HEK293 (cell line): ENCODE measurements at regions not wholly inside any gene's neighbourhood (a gene's known extent, or its start where the extent isn't known, plus 50 kb on each side); places are given as distances from the start of the nearest gene placed in this dataset.

Experiments used
- CTCF ChIA-PET: fragments of 350-600 bp; formaldehyde crosslinking; extraction: SDS; loops from one replicate; lab custom pipeline; 2021; ENCODE audit warnings: antibody characterized with exemption; lab: Yijun Ruan, JAX
- POLR2A ChIA-PET: fragments of 300-600 bp; formaldehyde crosslinking; extraction: SDS; loops from one replicate; lab custom pipeline; 2020; ENCODE audit warnings: antibody characterized with exemption, inconsistent platforms; lab: Yijun Ruan, JAX
- H3K27ac ChIP-seq: fragments of 200-500 bp; sonication (Bioruptor generic); 2 replicates; pipeline ENCODE4 v1.5.1; 2014; ENCODE audit warnings: low read depth, low read length, control low read depth, inconsistent platforms; ENCODE audit errors: extremely low read depth
- H3K36me3 ChIP-seq, 2 experiments: fragments of 200-500 bp in 1 of 2; sonication (Bioruptor generic) in 1 of 2; 1 replicate in 1 of 2; 2 replicates in 1 of 2; pipeline ENCODE4 v1.5.1; 2014 to 2017; ENCODE audit warnings: inconsistent platforms in 2 of 2, low read length in 2 of 2; ENCODE audit not compliant: control insufficient read depth in 2 of 2, insufficient read depth in 1 of 2
- H3K4me1 ChIP-seq: fragments of 200-500 bp; sonication (Bioruptor generic); 2 replicates; pipeline ENCODE4 v1.5.1; 2014; ENCODE audit warnings: mild to moderate bottlenecking, low read length, inconsistent platforms; ENCODE audit not compliant: control insufficient read depth, insufficient read depth
- H3K4me3 ChIP-seq: 2 replicates; pipeline ENCODE4 v1.5.1; 2011; ENCODE audit warnings: low read depth, mild to moderate bottlenecking, control low read depth, low read length, moderate library complexity
- H3K9me3 ChIP-seq: fragments of 200-500 bp; sonication (Bioruptor generic); 2 replicates; pipeline ENCODE4 v1.5.1; 2014; ENCODE audit warnings: low read depth, low read length, inconsistent platforms; ENCODE audit not compliant: control insufficient read depth, insufficient read depth
- FEZF1 ChIP-seq: fragments of 450-650 bp; formaldehyde crosslinking; IDR thresholded peaks from 2 replicates; pipeline ENCODE4 v1.5.1; 2016; ENCODE audit warnings: missing biosample characterization, missing genetic modification characterization
- GFI1B ChIP-seq: fragments of 450-650 bp; formaldehyde crosslinking; IDR thresholded peaks from 2 replicates; pipeline ENCODE4 v1.5.1; 2016; ENCODE audit warnings: missing biosample characterization, missing genetic modification characterization
- KLF9 ChIP-seq: fragments of 450-650 bp; formaldehyde crosslinking; IDR thresholded peaks from 2 replicates; pipeline ENCODE4 v1.5.1; 2016; ENCODE audit warnings: missing biosample characterization, missing genetic modification characterization, low read depth
- PBX3 ChIP-seq: sonication (generic); formaldehyde crosslinking; IDR thresholded peaks from 2 replicates; pipeline ENCODE4 v1.8.1; 2022; ENCODE audit warnings: mild to moderate bottlenecking, moderate library complexity, missing genetic modification reagents
- REST ChIP-seq: fragments of 450-650 bp; formaldehyde crosslinking; IDR thresholded peaks from 2 replicates; pipeline ENCODE4 v1.5.1; 2016; ENCODE audit warnings: missing biosample characterization, missing genetic modification characterization
- SETDB1 ChIP-seq: IDR thresholded peaks from one replicate; pipeline ENCODE4 v1.6.1; 2017; ENCODE audit warnings: mild to moderate bottlenecking, low read length, moderate library complexity, mixed read lengths; ENCODE audit not compliant: insufficient read length
- ZBTB8A ChIP-seq: fragments of 450-650 bp; formaldehyde crosslinking; IDR thresholded peaks from 2 replicates; pipeline ENCODE4 v1.5.1; 2016; ENCODE audit warnings: missing biosample characterization, missing genetic modification characterization
- ZFP37 ChIP-seq: fragments of 450-650 bp; formaldehyde crosslinking; IDR thresholded peaks from 2 replicates; pipeline ENCODE4 v1.5.1; 2016; ENCODE audit warnings: missing biosample characterization, missing genetic modification characterization
- ZNF133 ChIP-seq: fragments of 450-650 bp; formaldehyde crosslinking; IDR thresholded peaks from 2 replicates; pipeline ENCODE4 v1.5.1; 2016; ENCODE audit warnings: missing biosample characterization, missing genetic modification characterization
- ZNF223 ChIP-seq: fragments of 450-650 bp; formaldehyde crosslinking; IDR thresholded peaks from 2 replicates; pipeline ENCODE4 v1.5.1; 2016; ENCODE audit warnings: missing biosample characterization, missing genetic modification characterization
- ZNF324 ChIP-seq: fragments of 450-650 bp; formaldehyde crosslinking; IDR thresholded peaks from 2 replicates; pipeline ENCODE4 v1.5.1; 2016; ENCODE audit warnings: missing biosample characterization, missing genetic modification characterization
- ZNF37A ChIP-seq: fragments of 450-650 bp; IDR thresholded peaks from 2 replicates; pipeline ENCODE4 v1.5.1; 2018; ENCODE audit warnings: missing biosample characterization, missing genetic modification characterization
- ZNF433 ChIP-seq: fragments of 450-650 bp; formaldehyde crosslinking; IDR thresholded peaks from 2 replicates; pipeline ENCODE4 v1.5.1; 2016; ENCODE audit warnings: missing biosample characterization, missing genetic modification characterization, low read depth
- ZNF548 ChIP-seq: fragments of 450-650 bp; formaldehyde crosslinking; IDR thresholded peaks from 2 replicates; pipeline ENCODE4 v1.5.1; 2016; ENCODE audit warnings: missing biosample characterization, missing genetic modification characterization
- ZNF558 ChIP-seq: fragments of 450-650 bp; formaldehyde crosslinking; IDR thresholded peaks from 2 replicates; pipeline ENCODE4 v1.5.1; 2016; ENCODE audit warnings: missing biosample characterization, missing genetic modification characterization
- ZNF560 ChIP-seq: fragments of 450-650 bp; formaldehyde crosslinking; IDR thresholded peaks from 2 replicates; pipeline ENCODE4 v1.5.1; 2017; ENCODE audit warnings: missing biosample characterization, missing genetic modification characterization, borderline replicate concordance
- ZNF585B ChIP-seq: fragments of 450-650 bp; formaldehyde crosslinking; IDR thresholded peaks from 2 replicates; pipeline ENCODE4 v1.5.1; 2016; ENCODE audit warnings: missing biosample characterization, missing genetic modification characterization
- ZNF600 ChIP-seq: fragments of 450-650 bp; formaldehyde crosslinking; IDR thresholded peaks from 2 replicates; pipeline ENCODE4 v1.5.1; 2016; ENCODE audit warnings: missing biosample characterization, missing genetic modification characterization
- ZNF610 ChIP-seq: fragments of 450-650 bp; formaldehyde crosslinking; IDR thresholded peaks from 2 replicates; pipeline ENCODE4 v1.5.1; 2016; ENCODE audit warnings: missing biosample characterization, missing genetic modification characterization, borderline replicate concordance
- ZNF629 ChIP-seq: fragments of 450-650 bp; formaldehyde crosslinking; IDR thresholded peaks from 2 replicates; pipeline ENCODE4 v1.5.1; 2017; ENCODE audit warnings: missing biosample characterization, missing genetic modification characterization
- ZNF639 ChIP-seq: fragments of 450-650 bp; formaldehyde crosslinking; IDR thresholded peaks from 2 replicates; pipeline ENCODE4 v1.5.1; 2016; ENCODE audit warnings: missing biosample characterization, missing genetic modification characterization
- ZNF645 ChIP-seq: fragments of 450-650 bp; formaldehyde crosslinking; IDR thresholded peaks from 2 replicates; pipeline ENCODE4; 2016; ENCODE audit warnings: missing biosample characterization, missing genetic modification characterization
- ZNF692 ChIP-seq: fragments of 450-650 bp; formaldehyde crosslinking; IDR thresholded peaks from 2 replicates; pipeline ENCODE4 v1.5.1; 2016; ENCODE audit warnings: missing biosample characterization, missing genetic modification characterization
- ZNF704 ChIP-seq: fragments of 450-650 bp; formaldehyde crosslinking; IDR thresholded peaks from 2 replicates; pipeline ENCODE4 v1.5.1; 2016; ENCODE audit warnings: missing biosample characterization, missing genetic modification characterization
- ZNF792 ChIP-seq: fragments of 450-650 bp; formaldehyde crosslinking; IDR thresholded peaks from 2 replicates; pipeline ENCODE4 v1.5.1; 2016; ENCODE audit warnings: missing biosample characterization, missing genetic modification characterization
- ZNF837 ChIP-seq: fragments of 450-650 bp; formaldehyde crosslinking; IDR thresholded peaks from 2 replicates; pipeline ENCODE4 v1.5.1; 2016; ENCODE audit warnings: missing biosample characterization, missing genetic modification characterization
- ZSCAN16 ChIP-seq: fragments of 450-650 bp; formaldehyde crosslinking; IDR thresholded peaks from 2 replicates; pipeline ENCODE4 v1.5.1; 2016; ENCODE audit warnings: missing biosample characterization, missing genetic modification characterization

- TF ChIP-seq ZNF692 (tag by site-specific recombination), result no peak
- TF ChIP-seq ZFP37 (tag by site-specific recombination), result no peak
- no peak for TF ChIP-seq ZNF645
- TF ChIP-seq ZNF639 (tag by site-specific recombination), result no peak
- TF ChIP-seq ZNF560 (tag by site-specific recombination), result no peak
- TF ChIP-seq ZNF600, result no peak
- TF ChIP-seq ZNF837 (tag by site-specific recombination), result no peak
- TF ChIP-seq KLF9 (tag by site-specific recombination), result no peak
Observed at GRCh38 chr5:118603278-118603677, 385.1 kb downstream of the DTWD2 start (continued).

GRCh38 chr5:118598311-118598710, 390.0 kb downstream of the DTWD2 start:
- H3K9me3 ChIP-seq, result no peaks in the 10 kb centered on the region
- no peaks in the 10 kb centered on the region for H3K36me3 ChIP-seq
- TF ChIP-seq ZNF37A (tag by site-specific recombination), result no peak
- no peak for TF ChIP-seq ZNF223
- no peak for TF ChIP-seq ZNF433 (tag by site-specific recombination)
- no peak for TF ChIP-seq ZNF558
- CTCF ChIA-PET, result no interaction called here
- POLR2A ChIA-PET, result no interaction called here
- no peaks in the 10 kb centered on the region for H3K4me1 ChIP-seq
- H3K27ac ChIP-seq, result no peak overlapping the region
- no peak overlapping the region for H3K4me3 ChIP-seq

GRCh38 chr5:118597543-118597942, 390.8 kb downstream of the DTWD2 start:
- no peak overlapping the region for H3K4me3 ChIP-seq
- POLR2A ChIA-PET, result no interaction called here
- H3K9me3 ChIP-seq, result no peaks in the 10 kb centered on the region
- CTCF ChIA-PET, result no interaction called here
- H3K27ac ChIP-seq, result no peak overlapping the region
- H3K36me3 ChIP-seq, result no peaks in the 10 kb centered on the region
- no peaks in the 10 kb centered on the region for H3K4me1 ChIP-seq
- TF ChIP-seq ZNF704 (tag by site-specific recombination), result no peak
- no peak for TF ChIP-seq ZNF133 (tag by site-specific recombination)
- TF ChIP-seq ZBTB8A (tag by site-specific recombination), result no peak
- TF ChIP-seq ZSCAN16 (tag by site-specific recombination), result no peak
- TF ChIP-seq ZNF792 (tag by site-specific recombination), result no peak
- no peak for TF ChIP-seq ZNF548 (tag by site-specific recombination)
- no peak for TF ChIP-seq GFI1B (tag by site-specific recombination)
- no peak for TF ChIP-seq REST (tag by site-specific recombination)
- no peak for TF ChIP-seq FEZF1 (tag by site-specific recombination)
- TF ChIP-seq ZNF585B (tag by site-specific recombination), result no peak
- TF ChIP-seq ZNF610 (tag by site-specific recombination), result no peak
- TF ChIP-seq ZNF324 (tag by site-specific recombination), result no peak
- TF ChIP-seq SETDB1, result no peak
- no peak for TF ChIP-seq PBX3 (CRISPR knock-in tag)
- TF ChIP-seq ZNF629 (tag by site-specific recombination), result no peak
